Prostate gland (tissue), 2 donors: ENCODE measurements at regions not wholly inside any gene's neighbourhood (a gene's known extent, or its start where the extent isn't known, plus 50 kb on each side); places are given as distances from the start of the nearest gene placed in this dataset.

Experiments used
- CTCF ChIP-seq, 4 experiments: fragments of 200-600 bp in 2 of 4; fragments of 450-650 bp in 2 of 4; sonication (generic) in 2 of 4; IDR thresholded peaks; 1 replicate in 3 of 4; 2 replicates in 1 of 4; pipeline ENCODE4 v1.5.1; 2016 to 2019; ENCODE audit warnings: antibody characterized with exemption in 4 of 4, mild to moderate bottlenecking in 2 of 4, moderate library complexity in 2 of 4
- POLR2A ChIP-seq: fragments of 450-650 bp; IDR thresholded peaks from one replicate; pipeline ENCODE4 v1.6.1; 2016; ENCODE audit warnings: antibody characterized with exemption, mild to moderate bottlenecking

- TF ChIP-seq CTCF (IDR thresholded peaks at IDR 0.05) (no peak), POLR2A (no peak)
Measured at GRCh38 chr10:128386231-128386630, 260.0 kb upstream of the MKI67 start.
